GM23338 (cell line): ENCODE measurements at regions not wholly inside any gene's neighbourhood (a gene's known extent, or its start where the extent isn't known, plus 50 kb on each side); places are given as distances from the start of the nearest gene placed in this dataset.

Experiments
- ATAC-seq: fragments of 200-7000 bp; cut with Tn5 transposase; 3 replicates; pipeline ENCODE4 v1.9.1; 2020
- DNase-seq: peaks from one replicate; pipeline ENCODE4 v3.0.0-alpha.2; 2015; ENCODE audit warnings: low spot score
- H2AFZ ChIP-seq: fragments of 200-600 bp; sonication (generic); 2 replicates; pipeline ENCODE4 v1.8.0; 2016; ENCODE audit warnings: antibody characterized with exemption, mild to moderate bottlenecking, moderate library complexity
- H3F3A ChIP-seq: fragments of 200-600 bp; sonication (generic); replicated peaks from 2 replicates; pipeline ENCODE4 v1.8.0; 2017; ENCODE audit warnings: antibody characterized with exemption, mixed run types, low read depth
- H3K27ac ChIP-seq: fragments of 200-600 bp; sonication (generic); 2 replicates; pipeline ENCODE4 v1.6.1; 2016; ENCODE audit warnings: low read depth
- H3K27me3 ChIP-seq: fragments of 200-600 bp; sonication (generic); 2 replicates; pipeline ENCODE4 v1.8.0; 2016; ENCODE audit warnings: mild to moderate bottlenecking, mixed run types, moderate library complexity; ENCODE audit not compliant: insufficient read depth
- H3K36me3 ChIP-seq: fragments of 200-600 bp; sonication (generic); 2 replicates; pipeline ENCODE4 v1.8.0; 2016; ENCODE audit warnings: mild to moderate bottlenecking; ENCODE audit not compliant: insufficient read depth
- H3K4me1 ChIP-seq: fragments of 200-600 bp; sonication (generic); 2 replicates; pipeline ENCODE4 v1.8.0; 2016; ENCODE audit warnings: mild to moderate bottlenecking, moderate library complexity; ENCODE audit not compliant: insufficient read depth
- H3K4me2 ChIP-seq: fragments of 200-600 bp; sonication (generic); 2 replicates; pipeline ENCODE4 v1.7.1; 2017; ENCODE audit warnings: mixed run types
- H3K4me3 ChIP-seq: fragments of 200-600 bp; sonication (generic); 2 replicates; pipeline ENCODE4 v1.6.1; 2016; ENCODE audit warnings: mixed run types
- H3K79me2 ChIP-seq: fragments of 200-600 bp; sonication (generic); replicated peaks from 2 replicates; pipeline ENCODE4 v1.8.0; 2017; ENCODE audit warnings: mild to moderate bottlenecking; ENCODE audit not compliant: insufficient read depth
- H3K9me2 ChIP-seq: fragments of 200-600 bp; sonication (generic); 2 replicates; pipeline ENCODE4 v1.8.0; 2017; ENCODE audit not compliant: insufficient read depth
- H4K20me1 ChIP-seq: fragments of 200-600 bp; sonication (generic); replicated peaks from 2 replicates; pipeline ENCODE4 v1.8.0; 2017; ENCODE audit warnings: mild to moderate bottlenecking; ENCODE audit not compliant: insufficient read depth
- H3K27ac Mint-ChIP-seq: 2 replicates; pipeline ENCODE4 v1.8.0; 2020; ENCODE audit warnings: inconsistent platforms, mild to moderate bottlenecking, moderate library complexity, mixed read lengths
- H3K27me3 Mint-ChIP-seq: 3 replicates; pipeline ENCODE4 v1.8.0; 2022; ENCODE audit warnings: low read depth, mild to moderate bottlenecking, moderate library complexity, mixed read lengths, inconsistent platforms; ENCODE audit not compliant: insufficient read depth, poor library complexity
- H3K36me3 Mint-ChIP-seq: 3 replicates; pipeline ENCODE4 v1.8.0; 2021; ENCODE audit warnings: low read depth, mild to moderate bottlenecking, inconsistent platforms, moderate library complexity, mixed read lengths
- H3K4me1 Mint-ChIP-seq: 3 replicates; pipeline ENCODE4 v1.8.0; 2020; ENCODE audit warnings: mild to moderate bottlenecking, inconsistent platforms, mixed read lengths
- H3K4me3 Mint-ChIP-seq: 3 replicates; pipeline ENCODE4 v1.8.0; 2021; ENCODE audit warnings: moderate library complexity, mild to moderate bottlenecking, inconsistent platforms, mixed read lengths
- H3K9me3 Mint-ChIP-seq: 3 replicates; pipeline ENCODE4 v1.8.0; 2020; ENCODE audit warnings: moderate library complexity, mild to moderate bottlenecking, inconsistent platforms, mixed read lengths
- CREB1 ChIP-seq: fragments of 250-450 bp; sonication (Bioruptor Pico); IDR thresholded peaks from 2 replicates; pipeline ENCODE4 v1.5.0; 2020; ENCODE audit warnings: low read depth, mild to moderate bottlenecking, moderate library complexity
- CTCF ChIP-seq, 2 experiments: fragments of 200-600 bp in 1 of 2; sonication (generic) in 1 of 2; conservative IDR thresholded peaks; 2 replicates each; pipeline versions ENCODE4 v1.5.1 to v1.6.1; 2016 to 2017; ENCODE audit warnings: antibody characterized with exemption in 2 of 2, low read depth in 2 of 2, mild to moderate bottlenecking in 2 of 2, moderate library complexity in 1 of 2
- ETS1 ChIP-seq: IDR thresholded peaks from 2 replicates; pipeline ENCODE4 v1.6.1; 2016; ENCODE audit warnings: antibody characterized with exemption
- EZH2phosphoT487 ChIP-seq: fragments of 200-600 bp; sonication (generic); IDR thresholded peaks from one replicate; pipeline ENCODE4 v1.8.1; 2018; ENCODE audit warnings: antibody characterized with exemption; ENCODE audit not compliant: unreplicated experiment
- JUNB ChIP-seq: IDR thresholded peaks from one replicate; pipeline ENCODE4 v1.6.1; 2016; ENCODE audit warnings: antibody characterized with exemption; ENCODE audit not compliant: unreplicated experiment
- NANOG ChIP-seq: IDR thresholded peaks from 2 replicates; pipeline ENCODE4 v1.6.1; 2016; ENCODE audit warnings: antibody characterized with exemption, borderline replicate concordance
- REST ChIP-seq: IDR thresholded peaks from one replicate; pipeline ENCODE4 v1.6.1; 2018; ENCODE audit warnings: antibody characterized with exemption; ENCODE audit not compliant: unreplicated experiment
- STAT1 ChIP-seq: IDR thresholded peaks from one replicate; pipeline ENCODE4 v1.6.1; 2016; ENCODE audit warnings: antibody characterized with exemption; ENCODE audit not compliant: unreplicated experiment
- ZNF114 ChIP-seq: fragments of 250-450 bp; sonication (Bioruptor Pico); IDR thresholded peaks from 2 replicates; pipeline ENCODE4 v1.5.0; 2020; ENCODE audit warnings: mild to moderate bottlenecking, moderate library complexity

GRCh38 chr4:123190176-123190575 is 206.4 kb upstream of the SPRY1 start (continued):
- TF ChIP-seq REST (no peak), ZNF114 (CRISPR knock-in tag) (no peak), CTCF (conservative IDR thresholded peaks at IDR 0.05; ENCODE audit: low read depth in 2 of 2) (no peak), NANOG (no peak)

GRCh38 chr4:123191728-123192127 is 204.9 kb upstream of the SPRY1 start:
- no peak overlapping the region for H3K4me3 ChIP-seq
- Mint-ChIP-seq H3K4me1 (peaks cover 5% of the 10 kb centered on the region), H3K9me3 (no peaks in the 10 kb centered on the region), H3K27ac (no peak overlapping the region), H3K4me3 (no peak overlapping the region), H3K27me3 (peaks cover 1% of the 10 kb centered on the region), H3K36me3 (no peaks in the 10 kb centered on the region)
- ATAC-seq: no peak
- no peak overlapping the region for H2AFZ ChIP-seq
- H3K4me1 ChIP-seq: peaks cover 4% of the 10 kb centered on the region; the same call in 1 of the 2 replicates
- H3K9me2 ChIP-seq: no peaks in the 10 kb centered on the region
- no peaks in the 10 kb centered on the region for H3K79me2 ChIP-seq
- no peaks in the 10 kb centered on the region for H3F3A ChIP-seq
- TF ChIP-seq CREB1 (CRISPR knock-in tag) (no peak), JUNB (no peak), STAT1 (no peak), NANOG (no peak), ETS1 (no peak), EZH2phosphoT487 (no peak)
- no peaks in the 10 kb centered on the region for H3K36me3 ChIP-seq
- no peaks in the 10 kb centered on the region for H3K27me3 ChIP-seq
- H3K27ac ChIP-seq: no peak overlapping the region
- no peak overlapping the region for H3K4me2 ChIP-seq
- H4K20me1 ChIP-seq: no peaks in the 10 kb centered on the region
- no peak for DNase-seq
